DOHH2 (cell line): ENCODE measurements at regions not wholly inside any gene's neighbourhood (a gene's known extent, or its start where the extent isn't known, plus 50 kb on each side); places are given as distances from the start of the nearest gene placed in this dataset.

ENCODE experiments used
- H3F3A ChIP-seq: fragments of 200-600 bp; sonication (generic), shearing (Covaris generic); 2 replicates; pipeline ENCODE4 v1.6.0; 2016; ENCODE audit warnings: antibody characterized with exemption, mild to moderate bottlenecking; ENCODE audit not compliant: control insufficient read depth, insufficient read depth
- H3K27ac ChIP-seq: fragments of 200-600 bp; sonication (generic); 2 replicates; pipeline ENCODE4 v1.5.1; 2014; ENCODE audit warnings: low read depth, mild to moderate bottlenecking, low read length, moderate library complexity
- H3K27me3 ChIP-seq: fragments of 200-600 bp; sonication (generic); 2 replicates; pipeline ENCODE4 v1.6.1; 2014; ENCODE audit warnings: mild to moderate bottlenecking, low read length, mixed read lengths; ENCODE audit not compliant: control insufficient read depth
- H3K36me3 ChIP-seq: fragments of 200-600 bp; sonication (generic); 2 replicates; pipeline ENCODE4 v1.6.1; 2014; ENCODE audit warnings: mild to moderate bottlenecking, low read length, moderate library complexity, mixed read lengths; ENCODE audit not compliant: control insufficient read depth
- H3K4me1 ChIP-seq: fragments of 200-600 bp; sonication (generic); 2 replicates; pipeline ENCODE4 v1.6.1; 2014; ENCODE audit warnings: mild to moderate bottlenecking, low read length, mixed read lengths; ENCODE audit not compliant: control insufficient read depth
- H3K4me2 ChIP-seq: fragments of 200-600 bp; sonication (generic); 2 replicates; pipeline ENCODE4 v1.6.0; 2014; ENCODE audit warnings: mild to moderate bottlenecking, low read length, moderate library complexity
- H3K4me3 ChIP-seq: fragments of 200-600 bp; sonication (generic); 2 replicates; pipeline ENCODE4 v1.5.1; 2014; ENCODE audit warnings: mild to moderate bottlenecking, low read length, mixed read lengths
- H3K79me2 ChIP-seq: fragments of 200-600 bp; sonication (generic); 2 replicates; pipeline ENCODE4 v1.6.1; 2014; ENCODE audit warnings: mild to moderate bottlenecking, low read length, mixed read lengths; ENCODE audit not compliant: control insufficient read depth
- H3K9me2 ChIP-seq: fragments of 200-600 bp; sonication (generic); replicated peaks from 2 replicates; pipeline ENCODE4 v1.6.1; 2014; ENCODE audit warnings: mild to moderate bottlenecking, low read length, mixed read lengths; ENCODE audit not compliant: control insufficient read depth
- H3K9me3 ChIP-seq: fragments of 200-600 bp; sonication (generic); 2 replicates; pipeline ENCODE4 v1.6.1; 2014; ENCODE audit warnings: antibody characterized with exemption, low read length, mixed read lengths; ENCODE audit not compliant: control insufficient read depth, insufficient read depth
- H4K20me1 ChIP-seq: fragments of 200-600 bp; sonication (generic); 2 replicates; pipeline ENCODE4 v1.6.0; 2014; ENCODE audit warnings: low read depth, mild to moderate bottlenecking, antibody characterized with exemption, low read length, moderate library complexity; ENCODE audit not compliant: control insufficient read depth, insufficient read depth
- EZH2phosphoT487 ChIP-seq: fragments of 200-600 bp; sonication (generic); IDR thresholded peaks from 2 replicates; pipeline ENCODE4 v1.6.1; 2017; ENCODE audit warnings: borderline replicate concordance, mild to moderate bottlenecking, antibody characterized with exemption, low read length, moderate library complexity, mixed read lengths
- TF ChIP-seq, protein P1 (sequence below): fragments of 200-600 bp; sonication (generic); IDR thresholded peaks from one replicate; pipeline ENCODE4 v1.5.1; 2014; ENCODE audit warnings: antibody characterized with exemption, mild to moderate bottlenecking, low read depth, low read length; ENCODE audit not compliant: poor library complexity, severe bottlenecking

DNA sequence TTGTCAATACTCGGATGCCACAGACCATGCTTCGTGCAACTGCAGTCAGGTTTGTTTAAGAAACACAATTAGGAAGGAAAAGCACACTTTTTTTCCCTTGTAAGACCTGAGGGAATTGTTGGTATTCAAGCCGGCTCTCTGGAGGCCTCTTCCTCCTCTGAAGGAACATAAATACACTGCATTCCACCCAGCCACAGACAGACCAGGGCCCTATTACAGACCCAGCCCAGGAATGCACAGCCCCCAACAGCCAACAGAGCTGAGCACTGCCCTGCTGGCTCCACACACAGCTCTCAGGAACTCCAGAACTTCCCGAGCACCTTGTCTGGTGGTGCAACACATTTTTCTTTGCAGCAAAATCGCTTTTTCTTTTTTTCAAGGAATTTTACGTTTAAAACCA, 488.7 kb upstream of the PROK2 start:
- H3K27me3 ChIP-seq, result peaks cover 40% of the 10 kb centered on the region
- H3K27ac ChIP-seq, result no peak overlapping the region
- no peaks in the 10 kb centered on the region for H4K20me1 ChIP-seq
- H3K4me1 ChIP-seq, result peaks cover 40% of the 10 kb centered on the region
- H3K79me2 ChIP-seq, result no peaks in the 10 kb centered on the region
- H3K4me3 ChIP-seq, result no peak overlapping the region
- TF ChIP-seq, protein P1, sequence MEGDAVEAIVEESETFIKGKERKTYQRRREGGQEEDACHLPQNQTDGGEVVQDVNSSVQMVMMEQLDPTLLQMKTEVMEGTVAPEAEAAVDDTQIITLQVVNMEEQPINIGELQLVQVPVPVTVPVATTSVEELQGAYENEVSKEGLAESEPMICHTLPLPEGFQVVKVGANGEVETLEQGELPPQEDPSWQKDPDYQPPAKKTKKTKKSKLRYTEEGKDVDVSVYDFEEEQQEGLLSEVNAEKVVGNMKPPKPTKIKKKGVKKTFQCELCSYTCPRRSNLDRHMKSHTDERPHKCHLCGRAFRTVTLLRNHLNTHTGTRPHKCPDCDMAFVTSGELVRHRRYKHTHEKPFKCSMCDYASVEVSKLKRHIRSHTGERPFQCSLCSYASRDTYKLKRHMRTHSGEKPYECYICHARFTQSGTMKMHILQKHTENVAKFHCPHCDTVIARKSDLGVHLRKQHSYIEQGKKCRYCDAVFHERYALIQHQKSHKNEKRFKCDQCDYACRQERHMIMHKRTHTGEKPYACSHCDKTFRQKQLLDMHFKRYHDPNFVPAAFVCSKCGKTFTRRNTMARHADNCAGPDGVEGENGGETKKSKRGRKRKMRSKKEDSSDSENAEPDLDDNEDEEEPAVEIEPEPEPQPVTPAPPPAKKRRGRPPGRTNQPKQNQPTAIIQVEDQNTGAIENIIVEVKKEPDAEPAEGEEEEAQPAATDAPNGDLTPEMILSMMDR, result no peak
- TF ChIP-seq EZH2phosphoT487, result no peak
- H3F3A ChIP-seq, result 0 out of 2 replicates have a peak, but pooled peaks cover 3% of the 10 kb centered on the region
- no peaks in the 10 kb centered on the region for H3K9me3 ChIP-seq
- H3K36me3 ChIP-seq, result no peaks in the 10 kb centered on the region
- no peak overlapping the region for H3K4me2 ChIP-seq
- H3K9me2 ChIP-seq, result no peaks in the 10 kb centered on the region

DNA sequence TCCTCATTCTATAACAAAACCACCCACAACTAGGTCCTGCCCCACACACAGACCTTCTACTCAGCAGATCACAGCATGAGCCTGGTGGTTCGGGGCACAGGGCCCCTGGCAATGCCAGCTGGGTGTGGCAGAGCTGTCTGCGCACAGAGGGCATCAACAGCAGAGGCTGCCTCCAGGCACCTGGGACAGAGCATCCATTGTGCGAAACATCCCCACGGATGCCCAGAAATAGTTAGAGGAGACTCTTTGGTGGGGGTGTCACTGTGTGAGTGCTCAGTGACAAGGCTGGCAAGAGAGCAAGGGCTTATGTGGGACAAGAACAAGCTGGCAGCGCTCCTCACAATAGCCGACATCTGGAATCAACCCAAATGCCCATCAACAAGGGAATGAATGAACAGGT, 487.4 kb upstream of the PROK2 start:
- H3K27ac ChIP-seq, result no peak overlapping the region
- H3K9me3 ChIP-seq, result no peaks in the 10 kb centered on the region
- 0 out of 2 replicates have a peak, but pooled peaks cover 3% of the 10 kb centered on the region for H3F3A ChIP-seq
- no peaks in the 10 kb centered on the region for H3K79me2 ChIP-seq
- H3K4me1 ChIP-seq, result peaks cover 34% of the 10 kb centered on the region
- no peaks in the 10 kb centered on the region for H3K9me2 ChIP-seq
- no peaks in the 10 kb centered on the region for H4K20me1 ChIP-seq
- H3K27me3 ChIP-seq, result peaks cover 36% of the 10 kb centered on the region
- H3K4me2 ChIP-seq, result no peak overlapping the region
- TF ChIP-seq, protein P1, result no peak
- TF ChIP-seq EZH2phosphoT487, result no peak
- H3K4me3 ChIP-seq, result no peak overlapping the region
- H3K36me3 ChIP-seq, result no peaks in the 10 kb centered on the region

DNA sequence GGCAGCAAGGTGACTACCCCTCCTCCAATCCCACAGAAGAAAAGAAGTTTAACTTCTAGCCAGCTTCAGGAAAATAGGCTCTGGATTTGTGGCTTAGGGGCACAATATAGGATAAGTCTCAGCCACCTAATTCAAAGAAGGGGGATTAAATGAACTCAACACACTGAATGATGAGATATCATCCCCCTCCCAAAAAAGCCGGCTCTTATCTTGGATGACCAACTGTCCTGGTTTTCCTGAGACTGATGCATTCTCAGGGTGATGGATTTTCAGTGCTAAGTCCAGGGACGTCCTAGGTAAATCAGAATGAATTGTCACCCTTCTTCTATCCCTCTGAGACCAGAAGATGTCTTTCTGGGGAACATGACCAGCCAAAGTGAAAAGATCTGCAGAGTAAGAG, 487.0 kb upstream of the PROK2 start:
- peaks cover 36% of the 10 kb centered on the region for H3K27me3 ChIP-seq
- no peaks in the 10 kb centered on the region for H3K9me2 ChIP-seq
- no peaks in the 10 kb centered on the region for H3K79me2 ChIP-seq
- H3K9me3 ChIP-seq, result no peaks in the 10 kb centered on the region
- H3K4me3 ChIP-seq, result no peak overlapping the region
- TF ChIP-seq EZH2phosphoT487, result no peak
- TF ChIP-seq, protein P1, result no peak
- no peaks in the 10 kb centered on the region for H3F3A ChIP-seq
- H4K20me1 ChIP-seq, result no peaks in the 10 kb centered on the region
- H3K27ac ChIP-seq, result no peak overlapping the region
- no peaks in the 10 kb centered on the region for H3K36me3 ChIP-seq
- no peak overlapping the region for H3K4me2 ChIP-seq
- H3K4me1 ChIP-seq, result peaks cover 30% of the 10 kb centered on the region

DNA sequence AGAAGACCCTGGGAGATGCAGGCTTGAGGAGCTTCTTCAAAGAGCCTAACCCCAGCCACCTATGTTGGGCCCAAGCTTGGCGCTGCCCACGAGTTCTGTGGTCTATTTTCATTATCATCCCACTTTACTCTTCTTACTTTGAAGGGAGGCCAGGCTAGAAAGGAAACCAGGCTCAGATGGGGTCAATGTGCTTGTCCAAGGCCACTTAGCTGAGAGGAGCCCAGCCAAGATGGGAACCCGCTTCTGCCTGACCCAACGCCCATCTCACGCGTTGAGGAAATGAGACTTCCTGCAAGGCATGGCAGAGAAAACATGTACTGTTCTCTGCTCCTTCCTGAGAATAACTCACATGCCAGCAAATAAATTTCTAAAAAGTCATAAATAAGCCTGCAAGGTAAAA, 486.3 kb upstream of the PROK2 start:
- Histone ChIP-seq H3K4me2 (no peak overlapping the region), H4K20me1 (no peaks in the 10 kb centered on the region), H3K9me3 (no peaks in the 10 kb centered on the region), H3K36me3 (no peaks in the 10 kb centered on the region), H3F3A (no peaks in the 10 kb centered on the region), H3K9me2 (no peaks in the 10 kb centered on the region), H3K4me3 (no peak overlapping the region), H3K4me1 (peaks cover 28% of the 10 kb centered on the region), H3K79me2 (no peaks in the 10 kb centered on the region), H3K27me3 (peaks cover 36% of the 10 kb centered on the region), H3K27ac (no peak overlapping the region)
- TF ChIP-seq EZH2phosphoT487, result no peak
- TF ChIP-seq, protein P1, result no peak
